ENCODE measurements at regions not wholly inside any gene's neighbourhood (a gene's known extent, or its start where the extent isn't known, plus 50 kb on each side); places are given as distances from the start of the nearest gene placed in this dataset.

DNA sequence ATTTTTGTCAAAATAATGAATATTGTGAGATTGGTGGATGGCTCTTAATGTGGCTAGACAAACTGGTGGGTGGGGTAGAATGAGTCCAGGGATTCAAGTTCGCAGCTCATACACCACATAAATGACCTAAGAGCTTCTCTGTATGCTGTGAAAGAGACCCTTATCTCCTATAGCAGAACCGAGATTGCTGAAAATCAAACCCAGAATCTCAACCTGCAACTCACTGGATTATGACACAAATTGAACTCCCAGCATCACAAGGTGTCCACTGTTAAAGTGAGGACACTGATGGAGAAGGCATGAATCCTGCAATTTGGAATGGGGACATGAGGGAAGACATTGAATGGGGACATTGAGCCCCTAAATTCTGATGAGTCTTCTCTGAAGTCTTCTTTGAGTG is 51.3 kb upstream of the CNKSR3 start:
- DNase-seq (ENCODE audit: extremely low read depth, low read depth): no peak

DNA sequence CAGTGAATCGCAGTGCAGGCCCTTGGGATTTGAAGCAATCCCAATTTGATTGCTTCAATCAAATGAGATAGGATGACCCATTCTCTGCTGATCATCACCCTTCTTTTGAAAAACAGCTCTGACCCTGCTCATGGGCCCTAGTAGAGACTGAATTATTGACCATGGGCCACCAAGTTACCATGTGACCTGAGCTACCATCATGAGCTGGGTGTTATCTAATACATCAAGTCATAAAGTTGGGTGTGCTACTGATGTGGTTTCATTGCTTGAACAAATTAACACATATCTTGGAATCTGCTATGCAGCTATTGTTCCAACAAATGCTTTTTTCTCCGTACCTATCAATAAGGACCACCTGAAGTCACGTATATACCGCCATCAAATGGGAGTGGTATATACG is 54.8 kb upstream of the CNKSR3 start:
- no peak for DNase-seq (ENCODE audit: extremely low read depth, low read depth)

DNA sequence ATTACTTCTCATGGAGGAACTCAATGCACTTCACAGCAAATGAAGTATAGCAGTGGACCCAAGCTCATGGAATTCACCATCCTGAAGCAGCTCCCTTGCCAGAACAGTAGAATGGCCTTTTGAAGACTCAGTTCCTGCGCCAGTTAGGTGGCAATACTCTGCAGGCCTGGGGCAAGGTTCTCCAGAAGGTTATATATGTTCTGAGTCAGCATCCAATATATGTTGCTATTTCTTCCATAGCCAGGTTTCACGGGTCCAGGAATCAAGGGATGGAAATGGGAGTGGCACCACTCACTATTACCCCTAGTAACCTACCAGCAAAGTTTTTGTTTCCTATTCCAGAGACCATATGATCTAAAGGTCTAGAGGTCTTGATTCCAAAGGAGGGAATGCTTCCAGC is 56.4 kb upstream of the CNKSR3 start:
- no peak for DNase-seq (ENCODE audit: extremely low read depth, low read depth)

DNA sequence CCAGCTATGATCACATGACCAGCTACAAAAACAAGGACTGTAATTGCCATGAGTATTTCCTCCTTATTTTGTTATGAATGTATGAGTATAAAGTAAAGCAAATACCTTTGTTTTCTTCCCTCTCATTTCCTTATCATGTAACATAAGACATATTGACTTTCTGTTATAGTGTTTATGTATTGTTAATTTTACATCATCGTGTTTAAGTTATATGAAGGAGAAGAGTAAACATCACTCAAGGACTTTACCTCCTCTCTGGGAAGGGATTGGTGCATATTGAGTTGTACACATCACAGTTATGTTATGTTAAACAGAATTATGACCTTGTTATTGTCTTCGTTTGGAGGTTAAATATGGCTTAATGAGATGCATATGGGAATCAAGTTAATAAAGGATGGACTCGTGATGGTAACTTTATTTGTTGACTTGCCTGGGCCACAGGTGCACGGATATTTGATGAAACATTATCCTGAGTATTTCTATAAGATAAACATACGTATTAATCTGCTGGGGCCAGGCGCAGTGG is 57.3 kb upstream of the CNKSR3 start:
- DNase-seq (ENCODE audit: extremely low read depth, low read depth): no peak

- no peak for DNase-seq (ENCODE audit: extremely low read depth, low read depth)
These were observed 58.8 kb upstream of the CNKSR3 start for GRCh38 chr6:154569156-154569862.

DNA sequence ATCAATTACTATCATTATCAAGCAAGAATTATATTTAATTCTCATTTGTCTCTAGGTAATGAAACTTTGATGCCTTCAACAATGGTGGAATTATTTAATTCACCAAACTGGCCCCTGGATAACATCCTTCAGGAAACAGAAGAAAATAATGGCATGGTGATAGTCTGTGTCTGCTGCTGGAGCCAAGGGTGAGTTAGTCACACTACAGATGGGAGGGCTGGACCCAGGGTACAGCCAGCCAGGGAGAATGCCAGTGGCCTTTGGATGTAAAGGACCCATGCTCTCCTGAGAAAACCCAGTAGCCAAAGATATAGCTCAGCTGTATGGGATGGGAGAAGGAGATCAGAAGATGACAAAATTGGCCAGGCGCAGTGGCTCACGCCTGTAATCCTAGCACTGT is 60.0 kb upstream of the CNKSR3 start:
- DNase-seq (ENCODE audit: extremely low read depth, low read depth): no peak

GRCh38 chr6:154572556-154572955 is 62.1 kb upstream of the CNKSR3 start:
- no peak for DNase-seq (ENCODE audit: extremely low read depth, low read depth)

DNA sequence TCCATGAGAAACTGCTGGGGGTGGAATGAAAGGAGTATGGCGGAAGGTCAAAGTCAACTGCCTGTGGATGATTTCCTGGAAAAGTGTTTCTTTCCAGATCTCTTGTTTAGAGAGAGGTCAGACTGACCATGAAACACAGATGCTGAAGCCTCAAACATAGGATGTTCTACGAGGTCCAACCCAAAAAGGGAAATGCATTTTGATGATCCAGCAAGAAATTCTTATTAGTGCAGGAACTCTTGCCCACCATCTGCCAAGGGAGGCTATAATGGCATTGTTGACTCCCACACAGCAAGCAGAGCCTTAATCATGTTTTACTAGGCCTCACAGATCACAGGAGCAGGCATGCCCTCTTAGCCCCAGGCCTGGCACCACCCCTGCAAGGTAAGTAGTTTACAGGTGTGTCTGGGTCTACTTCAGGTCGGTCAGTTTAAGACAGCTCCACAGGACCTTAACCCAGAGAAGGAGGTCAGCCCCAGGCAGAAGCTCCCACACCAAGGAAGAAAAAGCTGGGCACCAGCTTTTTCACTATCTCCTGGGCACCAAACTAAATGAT is 67.6 kb upstream of the CNKSR3 start:
- no peak for DNase-seq (ENCODE audit: extremely low read depth, low read depth)

DNA sequence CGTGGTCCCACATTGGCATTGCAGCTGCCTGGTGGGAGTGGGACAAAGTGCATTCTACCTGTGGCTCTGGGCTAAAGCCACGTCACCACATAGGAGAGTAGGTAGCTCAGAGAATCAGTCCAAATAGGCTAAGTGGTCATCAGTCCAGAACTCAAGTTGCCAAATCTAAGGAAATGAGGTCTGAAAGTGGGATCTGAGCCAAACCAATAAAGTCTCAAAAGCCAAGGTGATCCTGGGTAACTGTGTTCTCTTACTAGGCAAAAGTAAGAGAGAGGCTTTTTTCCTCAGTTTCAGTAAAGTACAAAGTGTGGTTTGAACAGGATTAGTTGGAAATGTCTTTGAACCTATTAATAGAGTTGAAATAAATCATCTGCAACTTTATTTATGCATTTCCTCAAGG is 68.6 kb upstream of the CNKSR3 start:
- no peak for DNase-seq (ENCODE audit: extremely low read depth, low read depth)

DNA sequence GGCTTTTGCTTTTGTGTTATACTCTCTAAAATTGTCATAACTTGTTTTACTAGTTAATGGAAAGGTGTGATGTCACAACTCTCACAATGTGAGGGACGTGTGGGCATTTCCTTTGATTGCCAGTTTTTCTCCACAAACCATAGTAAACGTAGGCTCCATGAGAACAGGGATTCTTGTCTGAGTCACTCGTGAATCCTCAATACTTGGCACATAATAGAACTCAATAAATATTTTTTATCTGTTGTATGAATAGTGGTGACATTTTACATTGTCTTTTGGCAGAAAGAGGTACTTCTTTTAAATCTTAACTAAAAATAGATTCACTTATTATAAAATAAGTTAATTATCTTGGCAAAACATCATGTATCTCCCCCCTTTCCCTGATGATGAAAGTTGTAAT is 69.0 kb upstream of the CNKSR3 start:
- no peak for DNase-seq (ENCODE audit: extremely low read depth, low read depth)

- DNase-seq (ENCODE audit: extremely low read depth, low read depth): no peak
These were observed 70.1 kb upstream of the CNKSR3 start for GRCh38 chr6:154580397-154581135.

- no peak for DNase-seq (ENCODE audit: extremely low read depth, low read depth)
These were observed 72.2 kb upstream of the CNKSR3 start for GRCh38 chr6:154582696-154583095.

GRCh38 chr6:154583546-154584188 is 73.2 kb upstream of the CNKSR3 start:
- no peak for DNase-seq (ENCODE audit: extremely low read depth, low read depth)

GRCh38 chr6:154590756-154591155 is 80.3 kb upstream of the CNKSR3 start:
- no peak for DNase-seq (ENCODE audit: extremely low read depth, low read depth)

DNA sequence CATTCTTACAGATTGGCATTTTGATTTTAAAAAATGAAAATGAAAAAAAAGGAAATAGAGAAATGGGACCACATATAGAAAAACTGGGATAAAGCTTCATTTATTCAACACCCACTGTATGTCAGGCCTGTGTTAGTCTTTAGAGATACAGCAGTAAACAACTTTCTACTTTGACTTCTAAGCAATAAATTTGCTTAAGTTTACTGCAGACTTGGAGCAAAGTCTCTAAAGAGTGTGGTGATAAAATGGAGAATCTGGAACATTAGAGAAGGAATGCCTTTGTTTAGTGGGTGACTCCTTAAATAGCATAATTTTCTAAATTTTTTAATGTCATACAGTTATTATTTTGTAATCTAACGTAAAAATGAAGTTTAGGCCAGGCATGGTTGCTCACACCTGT is 80.7 kb upstream of the CNKSR3 start:
- no peak for DNase-seq (ENCODE audit: extremely low read depth, low read depth)

DNA sequence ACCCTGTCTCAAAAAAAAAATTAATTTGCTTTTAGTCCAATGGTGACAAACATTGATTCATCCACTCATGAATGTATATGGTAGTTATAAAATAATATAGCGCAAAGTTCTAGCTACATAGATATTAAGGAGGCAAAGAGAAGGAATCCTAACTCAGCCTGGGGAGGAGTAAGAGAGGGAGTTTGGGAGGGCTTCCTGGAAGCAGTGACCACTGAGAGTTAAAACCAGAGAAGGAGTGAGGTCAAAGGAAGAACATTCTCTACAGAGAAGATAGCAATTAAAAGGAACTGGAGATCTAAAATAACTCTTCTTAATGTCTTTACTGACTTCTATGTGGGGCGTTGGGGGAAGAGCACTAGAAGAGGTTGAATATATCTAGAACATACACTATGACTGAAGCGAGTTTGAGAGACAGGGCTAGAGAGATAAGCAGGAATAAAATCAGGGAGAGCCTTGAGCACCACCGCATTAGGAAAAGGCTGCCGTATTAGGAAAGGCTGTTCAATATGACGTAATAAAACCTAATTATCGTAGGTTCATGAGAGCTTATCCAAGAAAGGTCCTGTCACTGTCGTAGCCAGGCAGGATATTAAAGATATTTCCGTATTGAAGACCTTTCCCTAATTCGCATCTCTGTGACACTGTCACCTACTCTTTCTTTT is 81.8 kb upstream of the CNKSR3 start:
- DNase-seq (ENCODE audit: extremely low read depth, low read depth): no peak

- no peak for DNase-seq (ENCODE audit: extremely low read depth, low read depth)
These were observed 82.6 kb upstream of the CNKSR3 start for GRCh38 chr6:154593122-154593521.

DNA sequence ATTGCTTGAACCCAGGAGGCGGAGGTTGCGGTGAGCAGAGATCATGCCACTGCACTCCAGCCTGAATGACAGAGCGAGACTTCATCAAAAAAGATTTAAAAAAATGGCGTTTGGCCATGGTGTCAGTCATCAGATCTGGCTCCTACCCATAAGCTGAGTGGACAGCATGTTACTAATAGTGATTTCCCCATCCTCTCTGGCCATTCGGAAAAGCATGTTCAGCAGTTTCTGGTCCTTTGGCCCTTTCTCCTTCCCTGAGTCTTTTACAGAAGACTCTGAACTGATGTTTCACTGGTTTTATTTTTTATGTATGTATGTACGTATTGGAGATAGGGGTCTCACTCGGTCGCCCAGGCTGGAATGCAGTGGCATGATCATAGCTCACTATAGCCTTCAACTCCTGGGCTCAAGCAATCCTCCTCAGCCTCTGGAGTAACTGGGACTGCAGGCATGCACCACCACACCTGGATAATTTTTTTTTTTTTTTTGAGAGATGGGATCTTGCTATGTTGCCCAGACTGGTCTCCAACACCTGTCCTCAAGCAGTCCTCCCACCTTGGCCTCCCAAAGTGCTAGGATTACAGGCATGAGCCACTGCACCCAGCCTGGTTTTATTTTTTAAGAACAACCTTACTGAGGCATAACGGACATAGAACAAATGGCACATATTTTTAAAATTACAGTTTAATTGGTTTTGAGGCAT is 84.2 kb upstream of the CNKSR3 start:
- DNase-seq (ENCODE audit: extremely low read depth, low read depth): no peak

DNA sequence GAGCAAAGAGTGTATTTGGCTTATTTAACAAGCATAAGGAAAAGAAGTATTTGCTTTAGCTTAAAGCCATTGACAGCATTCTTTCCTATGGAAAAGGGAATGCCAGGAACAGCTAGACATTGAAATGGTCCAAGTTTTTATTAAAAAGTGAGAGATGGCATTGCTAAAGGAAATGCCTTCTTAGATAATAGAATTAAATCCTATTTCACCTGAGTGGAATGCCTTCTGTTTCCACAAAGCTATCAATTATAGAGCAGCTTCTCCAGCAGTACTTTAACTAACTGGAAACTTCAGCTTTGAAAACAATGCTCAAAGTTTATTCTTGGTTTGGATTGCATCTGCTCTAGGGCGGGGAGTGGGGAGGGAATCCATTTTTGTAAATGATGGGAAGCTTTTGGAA is 85.1 kb upstream of the CNKSR3 start:
- DNase-seq (ENCODE audit: extremely low read depth, low read depth): no peak

GRCh38 chr6:154596009-154596408 is 85.5 kb upstream of the CNKSR3 start:
- DNase-seq (ENCODE audit: extremely low read depth, low read depth): no peak
